Kidney epithelial cell (primary cell): ENCODE measurements at regions not wholly inside any gene's neighbourhood (a gene's known extent, or its start where the extent isn't known, plus 50 kb on each side); places are given as distances from the start of the nearest gene placed in this dataset.

ENCODE experiments used
- DNase-seq: peaks from one replicate; pipeline ENCODE4 v3.0.0-alpha.2; 2010; ENCODE audit warnings: low read depth
- H3K27me3 ChIP-seq: 2 replicates; pipeline ENCODE4 v1.6.0; 2011; ENCODE audit warnings: low read length; ENCODE audit not compliant: control insufficient read depth, insufficient read depth
- H3K36me3 ChIP-seq: 2 replicates; pipeline ENCODE4 v1.5.1; 2011; ENCODE audit warnings: low read length; ENCODE audit not compliant: control insufficient read depth, insufficient read depth
- H3K4me3 ChIP-seq: 2 replicates; pipeline ENCODE4 v1.5.1; 2011; ENCODE audit warnings: low read depth, mild to moderate bottlenecking, control low read depth, low read length
- CTCF ChIP-seq: IDR thresholded peaks from 2 replicates; pipeline ENCODE4 v1.5.1; 2011; ENCODE audit warnings: mild to moderate bottlenecking, moderate library complexity, low read length, control low read depth, inconsistent platforms; ENCODE audit not compliant: insufficient read depth, poor library complexity, severe bottlenecking

- no peaks in the 10 kb centered on the region for H3K27me3 ChIP-seq
- TF ChIP-seq CTCF, result no peak
- no peak overlapping the region for H3K4me3 ChIP-seq
- DNase-seq, result no peak
- H3K36me3 ChIP-seq, result no peaks in the 10 kb centered on the region
These were observed 221.8 kb upstream of the KLF3 start for GRCh38 chr4:38442073-38442788.

GRCh38 chr4:38449506-38450174 lies 214.4 kb upstream of the KLF3 start:
- peak; percentile 20 for TF ChIP-seq CTCF
- DNase-seq, result no peak
- Histone ChIP-seq H3K4me3 (no peak overlapping the region), H3K36me3 (no peaks in the 10 kb centered on the region), H3K27me3 (no peaks in the 10 kb centered on the region)

GRCh38 chr4:38452009-38452408 lies 212.0 kb upstream of the KLF3 start:
- Histone ChIP-seq H3K27me3 (peaks cover 3% of the 10 kb centered on the region), H3K4me3 (no peak overlapping the region), H3K36me3 (no peaks in the 10 kb centered on the region)
- no peak for TF ChIP-seq CTCF
- DNase-seq, result no peak

DNA sequence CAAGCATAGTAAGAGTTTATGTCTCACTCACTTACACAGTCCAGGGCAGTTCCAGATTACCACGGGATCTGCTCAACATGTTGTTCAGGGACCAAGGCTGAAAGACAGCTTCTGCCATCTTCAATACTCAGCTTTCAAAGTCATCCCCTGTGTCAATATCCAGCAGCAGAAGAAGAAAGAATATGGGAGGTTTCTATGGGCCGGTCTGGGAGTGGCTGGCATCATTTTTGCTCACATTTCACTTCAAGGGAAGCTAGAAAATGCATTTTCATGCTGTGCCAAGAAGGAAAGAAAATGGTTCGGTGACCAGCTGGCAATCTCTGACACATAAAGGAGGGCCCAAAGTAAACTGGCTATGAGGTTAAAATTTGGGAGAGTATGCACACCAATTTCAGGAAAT lies 211.5 kb upstream of the KLF3 start:
- TF ChIP-seq CTCF, result no peak
- Histone ChIP-seq H3K27me3 (peaks cover 3% of the 10 kb centered on the region), H3K36me3 (no peaks in the 10 kb centered on the region), H3K4me3 (no peak overlapping the region)
- no peak for DNase-seq

GRCh38 chr4:38453253-38453881 lies 210.6 kb upstream of the KLF3 start:
- DNase-seq, result no peak

More at GRCh38 chr4:38453253-38453881, 210.6 kb upstream of the KLF3 start:
- Histone ChIP-seq H3K27me3 (peaks cover 3% of the 10 kb centered on the region), H3K4me3 (no peak overlapping the region), H3K36me3 (no peaks in the 10 kb centered on the region)
- no peak for TF ChIP-seq CTCF
